Inferior parietal cortex (tissue), 1 donor: ENCODE measurements at regions not wholly inside any gene's neighbourhood (a gene's known extent, or its start where the extent isn't known, plus 50 kb on each side); places are given as distances from the start of the nearest gene placed in this dataset.
A peak's percentile ranks its signal among the peaks of the same experiment; 100 is the strongest.

Experiments
- DNase-seq: peaks from one replicate; pipeline ENCODE4 v3.0.0-alpha.2; 2016; ENCODE audit errors: extremely low spot score

DNA sequence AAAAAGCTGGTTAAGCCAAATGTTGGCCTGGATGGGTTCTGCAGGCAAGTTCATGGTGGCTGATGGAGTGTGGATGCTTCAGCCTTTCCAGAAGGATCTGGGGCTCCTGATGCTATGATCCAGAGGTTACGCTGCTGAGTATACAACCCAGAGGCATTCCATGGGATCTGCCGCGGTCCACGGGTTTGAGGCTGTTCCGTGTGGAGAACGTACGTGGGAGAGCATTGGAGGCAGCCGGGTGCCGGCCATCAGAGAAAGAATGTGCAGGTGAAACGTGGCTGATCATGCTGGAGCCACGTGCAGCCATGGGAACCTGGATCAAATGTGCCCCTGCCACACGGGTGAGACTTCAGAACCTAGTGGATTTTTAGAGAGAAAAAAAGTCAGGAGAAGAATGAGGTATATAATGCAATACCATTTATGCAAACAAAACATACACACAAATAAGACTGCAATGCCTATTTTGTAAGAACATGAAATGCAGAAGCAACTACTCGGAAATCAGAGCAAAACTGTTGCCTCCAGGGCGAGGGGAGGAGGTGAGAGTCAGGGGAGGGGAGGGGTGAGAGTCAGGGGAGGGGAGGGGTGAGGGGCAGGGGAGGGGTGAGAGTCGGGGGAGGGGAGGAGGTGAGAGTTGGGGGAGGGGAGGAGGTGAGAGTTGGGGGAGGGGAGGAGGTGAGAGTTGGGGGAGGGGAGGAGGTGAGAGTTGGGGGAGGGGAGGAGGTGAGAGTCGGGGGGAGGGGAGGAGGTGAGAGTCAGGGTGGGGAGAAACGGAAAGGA, 116.5 kb upstream of the C1orf174 start:
- no peak for DNase-seq

- DNase-seq: no peak
Measured at GRCh38 chr1:4017636-4018365, 117.7 kb upstream of the C1orf174 start.

GRCh38 chr1:4018466-4019146, 118.5 kb upstream of the C1orf174 start:
- DNase-seq: peak; percentile 32

GRCh38 chr1:4019147-4019521, 119.1 kb upstream of the C1orf174 start:
- peak; percentile 15 for DNase-seq

DNA sequence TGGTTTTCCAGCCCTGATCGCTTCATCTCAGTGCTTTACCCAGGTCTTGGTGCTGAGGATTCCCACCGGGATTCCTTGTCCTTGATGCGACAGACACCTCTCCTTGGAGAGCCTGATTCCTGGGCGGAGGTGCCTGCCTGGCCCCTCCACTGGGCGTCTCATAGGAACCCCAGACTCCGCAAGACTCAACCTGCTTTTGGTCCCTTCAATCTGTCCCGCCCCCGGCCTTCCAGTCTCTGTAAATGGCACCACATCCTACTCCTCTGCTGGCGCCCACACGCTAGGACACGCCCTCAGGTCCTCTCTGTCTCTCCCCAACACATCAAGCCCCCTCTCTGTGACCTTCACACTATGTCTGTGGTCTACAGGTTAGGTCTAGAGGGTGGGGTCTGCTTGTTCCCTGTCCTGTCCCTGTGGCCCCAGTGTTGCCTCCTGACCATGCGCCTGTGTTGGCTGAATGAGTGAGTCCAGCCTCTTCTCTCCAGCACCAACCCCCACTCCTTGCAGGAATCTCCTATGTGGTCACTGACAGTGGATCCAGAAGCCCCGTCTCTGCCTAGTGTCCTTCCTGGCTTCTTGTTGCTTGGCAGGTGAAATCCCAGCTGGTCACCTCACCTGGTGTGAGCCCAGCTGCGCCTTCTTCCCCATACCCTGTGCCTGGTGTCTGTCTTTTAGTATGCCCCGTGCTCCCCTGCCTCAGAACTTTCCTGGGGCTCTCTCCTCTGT, 119.7 kb upstream of the C1orf174 start:
- DNase-seq: no peak

DNA sequence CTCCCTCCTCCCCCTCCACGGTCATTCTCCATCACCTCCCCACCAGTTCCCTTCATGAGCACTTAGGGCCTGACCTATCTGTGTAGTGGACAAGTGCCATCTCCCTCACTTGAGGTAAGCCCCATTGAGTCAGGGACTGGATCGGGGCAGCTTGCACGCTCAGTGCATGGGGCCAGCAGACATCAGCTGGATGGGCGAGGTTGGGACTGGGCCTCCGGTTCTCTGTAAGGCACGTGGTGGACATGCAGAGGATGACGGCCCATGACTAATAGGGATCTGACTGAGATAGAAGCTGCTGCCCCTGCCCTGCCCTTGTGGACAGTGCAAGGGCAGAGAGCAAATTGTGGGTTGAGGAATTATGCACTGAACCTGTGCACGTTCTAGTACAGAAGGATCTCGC, 120.4 kb upstream of the C1orf174 start:
- no peak for DNase-seq

- no peak for DNase-seq
Measured at GRCh38 chr1:4021136-4021973, 121.3 kb upstream of the C1orf174 start.

GRCh38 chr1:4021974-4022268, 121.8 kb upstream of the C1orf174 start:
- DNase-seq: no peak

DNA sequence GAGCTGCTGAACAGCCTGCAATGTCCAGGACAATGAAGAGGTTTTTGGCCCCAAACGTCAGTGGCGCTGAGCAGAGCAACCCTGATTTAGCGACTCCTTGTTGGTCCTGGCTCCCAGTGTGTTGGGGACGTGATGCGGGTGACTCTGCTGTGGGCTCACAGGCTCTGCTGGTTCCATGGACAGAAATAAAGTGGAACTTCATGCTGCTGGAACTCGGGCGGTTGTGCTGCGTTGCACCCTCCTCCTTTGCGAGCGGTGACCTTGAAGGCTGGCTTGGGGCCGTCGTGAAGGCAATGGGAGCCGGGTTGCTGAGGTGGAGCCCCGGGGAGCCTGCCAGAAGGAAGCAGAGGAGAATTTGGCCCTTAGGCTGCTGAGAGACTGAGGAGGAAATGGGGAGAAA, 122.6 kb upstream of the C1orf174 start:
- DNase-seq: no peak

- DNase-seq: no peak
Measured at GRCh38 chr1:4023678-4024077, 123.6 kb upstream of the C1orf174 start.

DNA sequence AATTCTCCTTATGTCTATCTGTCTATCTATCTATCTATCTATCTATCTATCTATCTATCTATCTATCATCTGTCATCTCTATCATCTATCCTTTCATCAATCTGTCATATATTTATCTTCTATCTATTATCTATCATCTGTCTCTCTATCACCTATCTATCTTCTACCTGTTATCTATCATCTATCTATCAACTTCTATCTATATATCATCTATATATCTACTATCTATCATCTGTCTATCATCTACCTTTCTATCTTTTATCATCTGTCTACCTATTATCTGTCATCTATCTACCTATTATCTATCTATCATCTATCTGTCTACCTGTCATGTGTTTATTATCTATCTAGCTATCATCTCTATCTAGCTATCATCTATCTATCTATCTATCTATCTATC, 124.7 kb upstream of the C1orf174 start:
- no peak for DNase-seq

DNA sequence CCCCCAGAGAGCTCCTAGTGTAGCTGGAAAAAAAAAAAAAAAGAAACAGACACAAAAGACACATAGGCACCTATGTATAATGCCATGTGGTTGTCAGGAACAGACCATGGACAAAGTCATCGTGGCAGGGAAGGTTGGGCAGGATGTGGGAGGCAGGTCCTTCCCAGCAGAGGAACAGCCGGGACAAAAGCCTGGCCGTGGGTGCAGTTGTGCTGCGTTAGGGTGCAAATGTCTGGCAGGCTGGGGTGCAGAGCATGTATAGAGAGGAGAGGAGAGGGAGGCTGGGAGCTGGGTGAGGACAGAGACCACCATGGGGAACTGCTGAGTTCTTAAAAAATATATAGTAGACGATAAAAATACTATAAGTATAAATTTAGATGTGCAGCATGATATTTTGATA, 125.7 kb upstream of the C1orf174 start:
- no peak for DNase-seq

DNA sequence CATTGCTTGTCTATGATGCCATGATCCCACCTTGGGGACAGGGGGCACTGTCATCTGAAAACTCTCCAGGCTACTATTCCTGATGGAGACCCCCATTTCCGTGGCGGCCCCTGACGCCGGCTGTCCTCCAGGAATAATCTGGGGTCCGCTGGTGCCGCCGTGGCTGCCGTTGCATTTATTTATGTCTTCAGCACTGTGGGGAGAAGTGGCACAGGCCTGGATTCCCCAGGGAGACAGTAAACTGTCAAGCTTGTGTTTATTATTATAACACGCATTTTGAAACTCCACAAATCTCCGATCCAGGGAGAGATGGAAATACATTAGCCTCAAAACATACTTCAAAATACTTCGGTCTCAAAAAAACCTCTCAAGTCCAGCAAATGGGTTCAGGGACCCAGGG, 126.9 kb upstream of the C1orf174 start:
- no peak for DNase-seq

DNA sequence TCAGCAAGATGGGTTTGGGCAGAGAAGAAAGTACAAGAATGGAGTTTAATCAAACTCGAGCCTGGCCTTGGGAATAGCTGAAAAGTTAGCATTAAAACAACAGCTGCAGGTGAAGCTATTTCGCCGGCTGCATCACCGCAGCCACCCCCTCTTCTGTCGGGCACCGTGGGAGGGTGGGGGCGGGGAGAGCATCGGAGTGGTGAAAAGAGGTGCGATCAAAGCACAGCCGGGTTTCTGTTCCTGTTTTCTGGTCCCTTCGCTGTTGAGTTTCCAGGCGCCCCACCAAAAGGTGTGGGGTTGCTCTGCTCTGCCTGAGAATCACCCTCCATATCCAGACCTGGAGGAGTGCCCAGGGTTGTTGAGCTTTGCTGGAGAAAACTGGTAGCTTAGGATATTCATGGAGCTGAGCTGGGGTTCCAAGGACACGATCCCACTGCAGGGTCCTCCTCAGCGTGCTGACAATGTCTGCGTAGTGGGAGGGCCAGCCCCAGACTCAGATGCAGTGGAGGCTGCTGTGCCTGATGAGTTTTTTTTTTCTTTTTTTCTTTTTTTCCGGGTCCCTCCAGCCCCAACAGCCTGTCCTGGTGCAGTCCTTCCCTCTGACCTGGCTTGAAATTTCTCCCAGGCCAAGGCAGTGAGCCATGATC, 127.5 kb upstream of the C1orf174 start:
- no peak for DNase-seq

GRCh38 chr1:4028139-4028501, 128.0 kb upstream of the C1orf174 start:
- DNase-seq: no peak

GRCh38 chr1:4029376-4029775, 129.3 kb upstream of the C1orf174 start:
- no peak for DNase-seq

DNA sequence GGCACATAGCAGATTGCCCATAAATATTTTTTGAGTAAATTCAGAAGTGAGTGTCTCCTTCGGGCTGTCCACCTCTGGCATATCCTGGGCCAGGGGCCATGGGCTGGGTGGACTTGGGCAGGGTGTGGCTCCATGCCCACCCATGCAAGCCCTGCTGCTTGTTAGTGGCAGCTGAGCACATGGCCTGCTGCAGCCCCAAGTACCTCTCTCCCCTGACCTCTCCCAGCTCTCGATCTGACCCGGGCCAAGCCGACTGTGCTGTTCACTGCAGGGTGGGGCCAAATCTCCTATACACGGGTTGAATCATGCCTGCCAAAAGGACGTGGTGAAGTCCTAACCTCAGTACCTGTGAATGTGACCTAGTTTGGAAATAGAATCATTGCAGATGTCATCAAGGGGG, 132.5 kb upstream of the C1orf174 start:
- DNase-seq: no peak

GRCh38 chr1:4033129-4033676, 133.1 kb upstream of the C1orf174 start:
- no peak for DNase-seq

- DNase-seq: no peak
Measured at GRCh38 chr1:4033713-4034112, 133.6 kb upstream of the C1orf174 start.

GRCh38 chr1:4034318-4034887, 134.3 kb upstream of the C1orf174 start:
- no peak for DNase-seq
